ENCODE measurements at regions not wholly inside any gene's neighbourhood (a gene's known extent, or its start where the extent isn't known, plus 50 kb on each side); places are given as distances from the start of the nearest gene placed in this dataset.

DNA sequence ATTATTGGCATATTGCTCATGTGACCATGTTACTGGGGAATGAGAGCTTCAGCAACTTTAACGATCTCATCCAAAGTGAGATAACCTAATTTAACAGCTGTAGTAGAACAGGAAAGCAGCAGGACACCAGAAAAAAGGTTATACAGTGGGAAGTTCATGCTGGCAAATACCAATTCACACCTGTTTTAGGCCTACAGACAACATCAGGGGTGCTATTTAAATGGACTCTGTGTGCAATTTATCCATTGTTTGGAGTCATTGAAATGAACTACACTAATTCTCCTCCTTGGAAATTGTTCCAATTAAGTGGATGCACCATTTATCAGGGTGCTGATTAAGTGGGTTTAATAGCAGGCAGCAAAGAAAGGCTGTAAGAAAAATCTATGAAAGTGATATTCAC is 424.4 kb upstream of the LMO3 start:
- TF ChIP-seq, protein P1, sequence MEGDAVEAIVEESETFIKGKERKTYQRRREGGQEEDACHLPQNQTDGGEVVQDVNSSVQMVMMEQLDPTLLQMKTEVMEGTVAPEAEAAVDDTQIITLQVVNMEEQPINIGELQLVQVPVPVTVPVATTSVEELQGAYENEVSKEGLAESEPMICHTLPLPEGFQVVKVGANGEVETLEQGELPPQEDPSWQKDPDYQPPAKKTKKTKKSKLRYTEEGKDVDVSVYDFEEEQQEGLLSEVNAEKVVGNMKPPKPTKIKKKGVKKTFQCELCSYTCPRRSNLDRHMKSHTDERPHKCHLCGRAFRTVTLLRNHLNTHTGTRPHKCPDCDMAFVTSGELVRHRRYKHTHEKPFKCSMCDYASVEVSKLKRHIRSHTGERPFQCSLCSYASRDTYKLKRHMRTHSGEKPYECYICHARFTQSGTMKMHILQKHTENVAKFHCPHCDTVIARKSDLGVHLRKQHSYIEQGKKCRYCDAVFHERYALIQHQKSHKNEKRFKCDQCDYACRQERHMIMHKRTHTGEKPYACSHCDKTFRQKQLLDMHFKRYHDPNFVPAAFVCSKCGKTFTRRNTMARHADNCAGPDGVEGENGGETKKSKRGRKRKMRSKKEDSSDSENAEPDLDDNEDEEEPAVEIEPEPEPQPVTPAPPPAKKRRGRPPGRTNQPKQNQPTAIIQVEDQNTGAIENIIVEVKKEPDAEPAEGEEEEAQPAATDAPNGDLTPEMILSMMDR (IDR thresholded peaks at IDR 0.05; ENCODE audit: low read length): no peak
- TF ChIP-seq EZH2phosphoT487 (IDR thresholded peaks at IDR 0.05; ENCODE audit: low read length) (no peak), EZH2 (optimal IDR thresholded peaks at IDR 0.05; ENCODE audit: low read depth, low read length) (no peak)

Measured in MM.1S (cell line).